ENCODE measurements at regions not wholly inside any gene's neighbourhood (a gene's known extent, or its start where the extent isn't known, plus 50 kb on each side); places are given as distances from the start of the nearest gene placed in this dataset.

GRCh38 chr12:85558684-85559083 lies 277.5 kb downstream of the RASSF9 start:
- TF ChIP-seq POLR2AphosphoS5 (IDR thresholded peaks at IDR 0.05; ENCODE audit: low read depth, low read length) (no peak), POLR2A (IDR thresholded peaks at IDR 0.05; ENCODE audit: low read depth, low read length) (no peak)

All from GM12892 (cell line).